H9 (cell line): ENCODE measurements at regions not wholly inside any gene's neighbourhood (a gene's known extent, or its start where the extent isn't known, plus 50 kb on each side); places are given as distances from the start of the nearest gene placed in this dataset.

ENCODE experiments used
- DNase-seq: peaks from one replicate; pipeline ENCODE4 v3.0.0-alpha.2; 2017
- H2AFZ ChIP-seq: one replicate; pipeline ENCODE4 v1.6.1; 2013; ENCODE audit warnings: mild to moderate bottlenecking, low read length, control low read depth, moderate library complexity
- H2AK5ac ChIP-seq: 2 replicates; pipeline ENCODE4 v1.6.1; 2013; ENCODE audit warnings: low read length, control low read depth, mixed read lengths; ENCODE audit not compliant: insufficient read length
- H2BK120ac ChIP-seq: one replicate; pipeline ENCODE4 v1.6.1; 2013; ENCODE audit warnings: low read depth, mild to moderate bottlenecking, low read length, control low read depth, inconsistent platforms; ENCODE audit not compliant: poor library complexity, severe bottlenecking
- H2BK12ac ChIP-seq: 2 replicates; pipeline ENCODE4 v1.6.1; 2013; ENCODE audit warnings: low read length, control low read depth, mixed read lengths, low read depth; ENCODE audit not compliant: insufficient read length
- H2BK15ac ChIP-seq: 2 replicates; pipeline ENCODE4 v1.6.1; 2013; ENCODE audit warnings: low read depth, low read length, control low read depth
- H2BK20ac ChIP-seq: one replicate; pipeline ENCODE4 v1.6.1; 2013; ENCODE audit warnings: low read depth, mild to moderate bottlenecking, low read length, control low read depth, inconsistent platforms; ENCODE audit not compliant: poor library complexity, severe bottlenecking
- H2BK5ac ChIP-seq: 2 replicates; pipeline ENCODE4 v1.6.1; 2013; ENCODE audit warnings: low read length, control low read depth, mixed read lengths; ENCODE audit not compliant: insufficient read length
- H3K14ac ChIP-seq: 2 replicates; pipeline ENCODE4 v1.6.1; 2013; ENCODE audit warnings: low read length, control low read depth; ENCODE audit not compliant: insufficient read depth
- H3K18ac ChIP-seq: 2 replicates; pipeline ENCODE4 v1.6.1; 2013; ENCODE audit warnings: low read depth, mild to moderate bottlenecking, mixed read lengths, low read length, control low read depth; ENCODE audit not compliant: insufficient read length
- H3K23ac ChIP-seq: 2 replicates; pipeline ENCODE4 v1.6.1; 2013; ENCODE audit warnings: low read length, control low read depth, mixed read lengths, low read depth; ENCODE audit not compliant: insufficient read length
- H3K23me2 ChIP-seq: 2 replicates; pipeline ENCODE4 v1.6.1; 2013; ENCODE audit warnings: low read depth, mild to moderate bottlenecking, mixed read lengths, low read length, control low read depth; ENCODE audit not compliant: insufficient read length, poor library complexity, severe bottlenecking
- H3K27ac ChIP-seq: 2 replicates; pipeline ENCODE4 v1.5.1; 2013; ENCODE audit warnings: low read length, control low read depth, mixed read lengths, low read depth; ENCODE audit not compliant: insufficient read length
- H3K27me3 ChIP-seq: 2 replicates; pipeline ENCODE4 v1.6.1; 2013; ENCODE audit warnings: low read length, control low read depth, inconsistent platforms; ENCODE audit not compliant: insufficient read depth
- H3K4ac ChIP-seq: 2 replicates; pipeline ENCODE4 v1.6.1; 2013; ENCODE audit warnings: low read depth, mild to moderate bottlenecking, control low read depth, inconsistent platforms, low read length, moderate library complexity
- H3K4me1 ChIP-seq: 2 replicates; pipeline ENCODE4 v1.6.1; 2013; ENCODE audit warnings: low read length, control low read depth, inconsistent platforms; ENCODE audit not compliant: insufficient read depth
- H3K4me2 ChIP-seq: 2 replicates; pipeline ENCODE4 v1.6.1; 2013; ENCODE audit warnings: low read length, control low read depth, mixed read lengths; ENCODE audit not compliant: insufficient read length, insufficient read depth
- H3K56ac ChIP-seq: 2 replicates; pipeline ENCODE4 v1.6.1; 2013; ENCODE audit warnings: low read depth, mild to moderate bottlenecking, mixed read lengths, low read length, control low read depth; ENCODE audit not compliant: insufficient read length
- H3K79me1 ChIP-seq: 2 replicates; pipeline ENCODE4 v1.6.1; 2013; ENCODE audit warnings: low read depth, mild to moderate bottlenecking, moderate library complexity, low read length, control low read depth, inconsistent platforms; ENCODE audit not compliant: insufficient read depth, poor library complexity, severe bottlenecking
- H3K79me2 ChIP-seq: 2 replicates; pipeline ENCODE4 v1.6.1; 2013; ENCODE audit warnings: low read length, control low read depth, inconsistent platforms; ENCODE audit not compliant: insufficient read depth
- H3K9ac ChIP-seq: 2 replicates; pipeline ENCODE4 v1.6.1; 2013; ENCODE audit warnings: low read length, control low read depth, mixed read lengths; ENCODE audit not compliant: insufficient read length; ENCODE audit errors: extremely low read depth
- H3K9me3 ChIP-seq: one replicate; pipeline ENCODE4 v1.6.1; 2013; ENCODE audit warnings: low read depth, low read length, inconsistent platforms; ENCODE audit not compliant: control insufficient read depth
- H3T11ph ChIP-seq: one replicate; pipeline ENCODE4 v1.6.1; 2013; ENCODE audit warnings: mild to moderate bottlenecking, low read length, control low read depth, inconsistent platforms
- H4K20me1 ChIP-seq: one replicate; pipeline ENCODE4 v1.6.1; 2013; ENCODE audit not compliant: control insufficient read depth, insufficient read length, insufficient read depth
- H4K5ac ChIP-seq: 2 replicates; pipeline ENCODE4 v1.6.1; 2013; ENCODE audit warnings: low read depth, mild to moderate bottlenecking, mixed read lengths, low read length, control low read depth; ENCODE audit not compliant: insufficient read length
- H4K8ac ChIP-seq: replicated peaks from 2 replicates; pipeline ENCODE4 v1.6.1; 2013; ENCODE audit warnings: low read length, control low read depth, mixed read lengths, low read depth; ENCODE audit not compliant: insufficient read length
- H4K91ac ChIP-seq: 2 replicates; pipeline ENCODE4 v1.6.1; 2013; ENCODE audit warnings: low read depth, mild to moderate bottlenecking, moderate library complexity, mixed read lengths, low read length, control low read depth; ENCODE audit not compliant: insufficient read length
- H3K27ac Mint-ChIP-seq, 3 experiments: 2 replicates in 2 of 3; 3 replicates in 1 of 3; pipeline ENCODE4 v1.8.0; 2020 to 2021; ENCODE audit warnings: mixed read lengths in 3 of 3, mild to moderate bottlenecking in 1 of 3, moderate library complexity in 1 of 3
- H3K27me3 Mint-ChIP-seq: 2 replicates; pipeline ENCODE4 v1.8.0; 2021; ENCODE audit warnings: low read depth, mild to moderate bottlenecking, moderate library complexity, mixed read lengths
- H3K36me3 Mint-ChIP-seq, 3 experiments: 2 replicates in 2 of 3; 3 replicates in 1 of 3; pipeline ENCODE4 v1.8.0; 2020 to 2021; ENCODE audit warnings: low read depth in 3 of 3, mixed read lengths in 3 of 3; ENCODE audit not compliant: insufficient read depth in 1 of 3
- H3K4me1 Mint-ChIP-seq, 2 experiments: 2 replicates each; pipeline ENCODE4 v1.8.0; 2020; ENCODE audit warnings: mixed read lengths in 2 of 2
- H3K4me3 Mint-ChIP-seq, 2 experiments: 2 replicates in 1 of 2; 3 replicates in 1 of 2; pipeline ENCODE4 v1.8.0; 2020 to 2021; ENCODE audit warnings: mild to moderate bottlenecking in 2 of 2, mixed read lengths in 2 of 2, moderate library complexity in 1 of 2
- H3K9me3 Mint-ChIP-seq, 2 experiments: 2 replicates in 1 of 2; 3 replicates in 1 of 2; pipeline ENCODE4 v1.8.0; 2020; ENCODE audit warnings: mild to moderate bottlenecking in 2 of 2, mixed read lengths in 2 of 2, moderate library complexity in 1 of 2
- WGBS: extraction: QIAGEN DNeasy Blood & Tissue Kit; methylation state at CpG from one replicate; pipeline ENCODE4 v1.1.7; 2013; ENCODE audit warnings: missing lambda C conversion rate, low lambda C conversion rate, mixed read lengths; ENCODE audit not compliant: insufficient read length; ENCODE audit errors: extremely low coverage; 5-methylcytosine and 5-hydroxymethylcytosine counted together
- TF ChIP-seq, protein P1 (sequence below): fragments of 200-600 bp; sonication (generic); conservative IDR thresholded peaks from 3 replicates; pipeline ENCODE4 v1.8.0; 2021; ENCODE audit warnings: antibody characterized with exemption, mild to moderate bottlenecking

DNA sequence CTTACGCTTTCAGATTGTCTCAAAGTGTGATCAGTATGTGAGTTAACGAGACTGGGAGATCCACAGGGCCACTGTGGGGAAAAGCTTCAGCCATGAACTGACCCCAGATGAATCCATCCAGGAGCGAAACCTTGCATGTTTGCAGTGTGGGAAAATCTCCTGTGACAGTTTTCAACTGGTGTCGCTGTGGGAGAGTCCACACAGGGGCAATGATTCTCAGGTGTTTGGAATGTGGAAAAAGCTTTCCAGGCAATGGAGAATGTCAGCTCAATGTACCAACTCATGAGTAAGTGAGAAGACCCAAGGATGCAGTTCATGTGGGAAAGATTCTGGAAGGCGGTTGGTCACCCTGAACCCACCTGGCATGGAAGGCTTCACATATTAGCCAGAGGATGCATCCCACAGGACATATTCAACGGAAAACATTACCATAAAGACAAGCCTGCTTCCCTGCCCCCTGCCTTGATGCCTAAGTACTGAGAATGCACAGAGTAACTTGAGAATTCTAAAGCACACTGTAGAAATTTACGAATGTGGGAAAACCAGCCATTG, 204.1 kb upstream of the BMPER start:
- Histone ChIP-seq H3K56ac (no peak overlapping the region), H3K9ac (no peak overlapping the region), H3K23ac (no peak overlapping the region), H3K79me1 (no peaks in the 10 kb centered on the region), H3K27me3 (peaks cover 6% of the 10 kb centered on the region; the same call in 1 of the 2 replicates), H4K8ac (no peak overlapping the region), H2AK5ac (no peak overlapping the region), H3T11ph (no peak overlapping the region), H4K5ac (no peak overlapping the region), H4K91ac (no peak overlapping the region), H2BK15ac (no peak overlapping the region), H2BK12ac (no peak overlapping the region), H3K79me2 (peaks cover 2% of the 10 kb centered on the region; the same call in 1 of the 2 replicates), H2BK120ac (no peak overlapping the region), H3K9me3 (peaks cover 12% of the 10 kb centered on the region), H2BK5ac (no peak overlapping the region), H3K4me1 (peaks cover 10% of the 10 kb centered on the region), H3K4ac (no peak overlapping the region), H3K18ac (no peak overlapping the region), H2BK20ac (no peak overlapping the region), H2AFZ (no peak overlapping the region), H4K20me1 (no peaks in the 10 kb centered on the region), H3K4me2 (no peak overlapping the region), H3K27ac (no peak overlapping the region), H3K23me2 (no peaks in the 10 kb centered on the region), H3K14ac (no peak overlapping the region)
- peaks cover 15 to 29% (median 20%) of the 10 kb centered on the region in 3 experiments for H3K36me3 Mint-ChIP-seq
- DNase-seq: no peak
- peaks cover 26 to 33% of the 10 kb centered on the region in 2 experiments for H3K4me1 Mint-ChIP-seq
- H3K4me3 Mint-ChIP-seq: no peak overlapping the region
- TF ChIP-seq, protein P1, sequence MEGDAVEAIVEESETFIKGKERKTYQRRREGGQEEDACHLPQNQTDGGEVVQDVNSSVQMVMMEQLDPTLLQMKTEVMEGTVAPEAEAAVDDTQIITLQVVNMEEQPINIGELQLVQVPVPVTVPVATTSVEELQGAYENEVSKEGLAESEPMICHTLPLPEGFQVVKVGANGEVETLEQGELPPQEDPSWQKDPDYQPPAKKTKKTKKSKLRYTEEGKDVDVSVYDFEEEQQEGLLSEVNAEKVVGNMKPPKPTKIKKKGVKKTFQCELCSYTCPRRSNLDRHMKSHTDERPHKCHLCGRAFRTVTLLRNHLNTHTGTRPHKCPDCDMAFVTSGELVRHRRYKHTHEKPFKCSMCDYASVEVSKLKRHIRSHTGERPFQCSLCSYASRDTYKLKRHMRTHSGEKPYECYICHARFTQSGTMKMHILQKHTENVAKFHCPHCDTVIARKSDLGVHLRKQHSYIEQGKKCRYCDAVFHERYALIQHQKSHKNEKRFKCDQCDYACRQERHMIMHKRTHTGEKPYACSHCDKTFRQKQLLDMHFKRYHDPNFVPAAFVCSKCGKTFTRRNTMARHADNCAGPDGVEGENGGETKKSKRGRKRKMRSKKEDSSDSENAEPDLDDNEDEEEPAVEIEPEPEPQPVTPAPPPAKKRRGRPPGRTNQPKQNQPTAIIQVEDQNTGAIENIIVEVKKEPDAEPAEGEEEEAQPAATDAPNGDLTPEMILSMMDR: no peak
- peaks cover 17 to 22% of the 10 kb centered on the region in 2 experiments for H3K9me3 Mint-ChIP-seq
- H3K27me3 Mint-ChIP-seq: peaks cover 59% of the 10 kb centered on the region
- WGBS: no CpG with 5 or more reads among the region's 7 CpGs
- no peak overlapping the region for H3K27ac Mint-ChIP-seq
